ENCODE measurements at regions not wholly inside any gene's neighbourhood (a gene's known extent, or its start where the extent isn't known, plus 50 kb on each side); places are given as distances from the start of the nearest gene placed in this dataset.

DNA sequence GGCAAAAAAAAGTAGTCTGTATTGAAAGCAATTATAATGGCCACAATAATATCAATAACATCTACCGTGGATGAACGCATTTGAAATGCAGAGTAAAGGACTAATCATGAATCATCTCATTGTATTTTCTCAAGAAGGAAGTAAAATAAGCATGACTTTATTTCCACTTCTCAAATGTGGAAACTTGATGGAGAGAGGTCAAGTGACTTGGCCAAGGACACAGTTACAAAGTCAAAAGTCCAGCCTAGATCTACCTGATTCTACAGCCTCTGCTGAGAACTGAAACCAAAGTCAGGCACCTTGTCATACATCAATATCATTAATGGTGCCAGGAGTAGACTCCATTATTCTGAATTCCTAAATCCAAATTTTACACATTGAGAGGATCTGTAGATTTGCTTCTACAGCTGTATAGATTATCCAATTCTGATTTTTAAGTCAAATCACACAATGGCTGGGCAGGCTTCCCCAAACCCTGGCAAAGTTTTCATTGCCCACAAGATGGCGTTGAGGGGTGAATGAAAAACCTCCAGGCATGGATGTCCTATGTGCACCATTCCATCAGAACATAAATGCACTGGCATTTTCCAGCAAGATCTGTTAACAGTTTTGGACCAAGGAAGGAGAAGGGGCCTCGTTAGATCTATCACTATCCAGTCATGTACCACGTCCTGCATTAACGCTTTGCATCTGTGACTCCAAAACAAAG lies 423.1 kb downstream of the MAFB start:
- Histone ChIP-seq H3K9me3 (ENCODE audit: control insufficient read depth in 2 of 2, low read length in 2 of 2) (no peaks in the 10 kb centered on the region), H3K9ac (ENCODE audit: low read length in 2 of 2) (no peak overlapping the region), H3K4me1 (ENCODE audit: control insufficient read depth, insufficient read depth, low read length) (no peaks in the 10 kb centered on the region), H3K36me3 (ENCODE audit: control insufficient read depth in 2 of 2, insufficient read depth in 2 of 2, low read length in 2 of 2) (no peaks in the 10 kb centered on the region), H3K4me3 (ENCODE audit: low read length in 2 of 2) (no peak overlapping the region), H3K27ac (ENCODE audit: low read length) (no peak overlapping the region), H3K27me3 (ENCODE audit: control insufficient read depth in 1 of 2, insufficient read depth in 2 of 2, low read length in 2 of 2) (peaks cover 0 to 2% of the 10 kb centered on the region in 2 donors)

DNA sequence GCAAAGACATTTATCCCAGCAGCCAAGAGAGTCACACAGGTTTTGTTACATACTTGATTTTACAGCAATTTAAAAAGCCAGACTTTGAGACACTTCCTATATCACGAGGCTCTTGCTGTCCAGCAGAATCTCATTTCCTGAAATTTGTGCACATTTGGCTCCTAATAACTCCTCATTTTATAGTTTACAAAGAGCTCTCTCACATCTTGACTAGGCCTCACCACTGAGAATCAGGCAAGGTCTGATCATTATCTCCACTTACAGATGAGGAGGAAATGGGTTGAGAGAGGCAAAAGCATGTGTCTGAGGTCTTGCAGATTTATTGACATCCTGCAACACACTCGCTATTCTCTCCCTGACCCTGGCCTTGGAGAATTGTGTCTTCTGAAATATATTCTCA lies 426.8 kb downstream of the MAFB start:
- no peaks in the 10 kb centered on the region for H3K36me3 ChIP-seq (ENCODE audit: control insufficient read depth in 2 of 2, insufficient read depth in 2 of 2, low read length in 2 of 2)
- no peak overlapping the region for H3K4me3 ChIP-seq (ENCODE audit: low read length in 2 of 2)
- no peak overlapping the region for H3K9ac ChIP-seq (ENCODE audit: low read length in 2 of 2)
- H3K27me3 ChIP-seq (ENCODE audit: control insufficient read depth in 1 of 2, insufficient read depth in 2 of 2, low read length in 2 of 2), result peaks cover 0 to 2% of the 10 kb centered on the region in 2 donors
- H3K27ac ChIP-seq (ENCODE audit: low read length), result no peak overlapping the region
- no peaks in the 10 kb centered on the region for H3K4me1 ChIP-seq (ENCODE audit: control insufficient read depth, insufficient read depth, low read length)
- H3K9me3 ChIP-seq (ENCODE audit: control insufficient read depth in 2 of 2, low read length in 2 of 2), result no peaks in the 10 kb centered on the region

- no peak overlapping the region for H3K4me3 ChIP-seq (ENCODE audit: low read length in 2 of 2)
- H3K27ac ChIP-seq (ENCODE audit: low read length), result no peak overlapping the region
- H3K4me1 ChIP-seq (ENCODE audit: control insufficient read depth, insufficient read depth, low read length), result no peaks in the 10 kb centered on the region
- H3K9ac ChIP-seq (ENCODE audit: low read length in 2 of 2), result no peak overlapping the region
- no peaks in the 10 kb centered on the region for H3K9me3 ChIP-seq (ENCODE audit: control insufficient read depth in 2 of 2, low read length in 2 of 2)
- no peaks in the 10 kb centered on the region for H3K36me3 ChIP-seq (ENCODE audit: control insufficient read depth in 2 of 2, insufficient read depth in 2 of 2, low read length in 2 of 2)
- no peaks in the 10 kb centered on the region for H3K27me3 ChIP-seq (ENCODE audit: control insufficient read depth in 1 of 2, insufficient read depth in 2 of 2, low read length in 2 of 2)
Observed at GRCh38 chr20:40258931-40259330, 430.1 kb downstream of the MAFB start.

GRCh38 chr20:40257763-40258162 lies 431.3 kb downstream of the MAFB start:
- H3K27me3 ChIP-seq (ENCODE audit: control insufficient read depth in 1 of 2, insufficient read depth in 2 of 2, low read length in 2 of 2), result no peaks in the 10 kb centered on the region
- H3K9me3 ChIP-seq (ENCODE audit: control insufficient read depth in 2 of 2, low read length in 2 of 2), result no peaks in the 10 kb centered on the region
- H3K36me3 ChIP-seq (ENCODE audit: control insufficient read depth in 2 of 2, insufficient read depth in 2 of 2, low read length in 2 of 2), result no peaks in the 10 kb centered on the region
- H3K27ac ChIP-seq (ENCODE audit: low read length), result no peak overlapping the region
- H3K4me1 ChIP-seq (ENCODE audit: control insufficient read depth, insufficient read depth, low read length), result no peaks in the 10 kb centered on the region
- no peak overlapping the region for H3K4me3 ChIP-seq (ENCODE audit: low read length in 2 of 2)
- no peak overlapping the region for H3K9ac ChIP-seq (ENCODE audit: low read length in 2 of 2)

GRCh38 chr20:40255365-40255764 lies 433.7 kb downstream of the MAFB start:
- Histone ChIP-seq H3K4me3 (ENCODE audit: low read length in 2 of 2) (no peak overlapping the region), H3K9me3 (ENCODE audit: control insufficient read depth in 2 of 2, low read length in 2 of 2) (no peaks in the 10 kb centered on the region), H3K4me1 (ENCODE audit: control insufficient read depth, insufficient read depth, low read length) (no peaks in the 10 kb centered on the region), H3K27ac (ENCODE audit: low read length) (no peak overlapping the region), H3K36me3 (ENCODE audit: control insufficient read depth in 2 of 2, insufficient read depth in 2 of 2, low read length in 2 of 2) (no peaks in the 10 kb centered on the region), H3K9ac (ENCODE audit: low read length in 2 of 2) (no peak overlapping the region), H3K27me3 (ENCODE audit: control insufficient read depth in 1 of 2, insufficient read depth in 2 of 2, low read length in 2 of 2) (no peaks in the 10 kb centered on the region)

- H3K4me3 ChIP-seq (ENCODE audit: low read length in 2 of 2), result no peak overlapping the region
- no peaks in the 10 kb centered on the region for H3K4me1 ChIP-seq (ENCODE audit: control insufficient read depth, insufficient read depth, low read length)
- no peak overlapping the region for H3K9ac ChIP-seq (ENCODE audit: low read length in 2 of 2)
- H3K27me3 ChIP-seq (ENCODE audit: control insufficient read depth in 1 of 2, insufficient read depth in 2 of 2, low read length in 2 of 2), result no peaks in the 10 kb centered on the region
- H3K9me3 ChIP-seq (ENCODE audit: control insufficient read depth in 2 of 2, low read length in 2 of 2), result no peaks in the 10 kb centered on the region
- H3K27ac ChIP-seq (ENCODE audit: low read length), result no peak overlapping the region
- H3K36me3 ChIP-seq (ENCODE audit: control insufficient read depth in 2 of 2, insufficient read depth in 2 of 2, low read length in 2 of 2), result no peaks in the 10 kb centered on the region
Observed at GRCh38 chr20:40254023-40254772, 434.8 kb downstream of the MAFB start.

- no peaks in the 10 kb centered on the region for H3K9me3 ChIP-seq (ENCODE audit: control insufficient read depth in 2 of 2, low read length in 2 of 2)
Observed at GRCh38 chr20:40251284-40251932, 437.6 kb downstream of the MAFB start.

GRCh38 chr20:40249805-40250204 lies 439.2 kb downstream of the MAFB start:
- H3K36me3 ChIP-seq (ENCODE audit: control insufficient read depth in 2 of 2, insufficient read depth in 2 of 2, low read length in 2 of 2), result no peaks in the 10 kb centered on the region
- no peaks in the 10 kb centered on the region for H3K4me1 ChIP-seq (ENCODE audit: control insufficient read depth, insufficient read depth, low read length)
- no peak overlapping the region for H3K9ac ChIP-seq (ENCODE audit: low read length in 2 of 2)
- H3K27me3 ChIP-seq (ENCODE audit: control insufficient read depth in 1 of 2, insufficient read depth in 2 of 2, low read length in 2 of 2), result no peaks in the 10 kb centered on the region
- no peak overlapping the region for H3K27ac ChIP-seq (ENCODE audit: low read length)
- H3K9me3 ChIP-seq (ENCODE audit: control insufficient read depth in 2 of 2, low read length in 2 of 2), result no peaks in the 10 kb centered on the region
- no peak overlapping the region for H3K4me3 ChIP-seq (ENCODE audit: low read length in 2 of 2)

More at GRCh38 chr20:40251284-40251932, 437.6 kb downstream of the MAFB start:
- Histone ChIP-seq H3K27me3 (ENCODE audit: control insufficient read depth in 1 of 2, insufficient read depth in 2 of 2, low read length in 2 of 2) (no peaks in the 10 kb centered on the region), H3K36me3 (ENCODE audit: control insufficient read depth in 2 of 2, insufficient read depth in 2 of 2, low read length in 2 of 2) (no peaks in the 10 kb centered on the region), H3K4me1 (ENCODE audit: control insufficient read depth, insufficient read depth, low read length) (no peaks in the 10 kb centered on the region), H3K9ac (ENCODE audit: low read length in 2 of 2) (no peak overlapping the region), H3K27ac (ENCODE audit: low read length) (no peak overlapping the region), H3K4me3 (ENCODE audit: low read length in 2 of 2) (no peak overlapping the region)

- no peak overlapping the region for H3K4me3 ChIP-seq (ENCODE audit: low read length in 2 of 2)
- H3K27ac ChIP-seq (ENCODE audit: low read length), result no peak overlapping the region
- no peaks in the 10 kb centered on the region for H3K36me3 ChIP-seq (ENCODE audit: control insufficient read depth in 2 of 2, insufficient read depth in 2 of 2, low read length in 2 of 2)
- no peaks in the 10 kb centered on the region for H3K9me3 ChIP-seq (ENCODE audit: control insufficient read depth in 2 of 2, low read length in 2 of 2)
- no peaks in the 10 kb centered on the region for H3K4me1 ChIP-seq (ENCODE audit: control insufficient read depth, insufficient read depth, low read length)
- no peak overlapping the region for H3K9ac ChIP-seq (ENCODE audit: low read length in 2 of 2)
- H3K27me3 ChIP-seq (ENCODE audit: control insufficient read depth in 1 of 2, insufficient read depth in 2 of 2, low read length in 2 of 2), result no peaks in the 10 kb centered on the region
Observed at GRCh38 chr20:40245829-40246228, 443.2 kb downstream of the MAFB start.

- no peaks in the 10 kb centered on the region for H3K4me1 ChIP-seq (ENCODE audit: control insufficient read depth, insufficient read depth, low read length)
- no peak overlapping the region for H3K9ac ChIP-seq (ENCODE audit: low read length in 2 of 2)
- no peaks in the 10 kb centered on the region for H3K27me3 ChIP-seq (ENCODE audit: control insufficient read depth in 1 of 2, insufficient read depth in 2 of 2, low read length in 2 of 2)
- no peaks in the 10 kb centered on the region for H3K9me3 ChIP-seq (ENCODE audit: control insufficient read depth in 2 of 2, low read length in 2 of 2)
- H3K27ac ChIP-seq (ENCODE audit: low read length), result no peak overlapping the region
- no peak overlapping the region for H3K4me3 ChIP-seq (ENCODE audit: low read length in 2 of 2)
- H3K36me3 ChIP-seq (ENCODE audit: control insufficient read depth in 2 of 2, insufficient read depth in 2 of 2, low read length in 2 of 2), result no peaks in the 10 kb centered on the region
Observed at GRCh38 chr20:40244286-40244685, 444.8 kb downstream of the MAFB start.
